GM23338 (cell line): ENCODE measurements at regions not wholly inside any gene's neighbourhood (a gene's known extent, or its start where the extent isn't known, plus 50 kb on each side); places are given as distances from the start of the nearest gene placed in this dataset.

Experiments used
- CREB1 ChIP-seq: fragments of 250-450 bp; sonication (Bioruptor Pico); IDR thresholded peaks from 2 replicates; pipeline ENCODE4 v1.5.0; 2020; ENCODE audit warnings: low read depth, mild to moderate bottlenecking, moderate library complexity
- ETS1 ChIP-seq: IDR thresholded peaks from 2 replicates; pipeline ENCODE4 v1.6.1; 2016; ENCODE audit warnings: antibody characterized with exemption
- EZH2 ChIP-seq: fragments of 200-600 bp; sonication (generic); IDR thresholded peaks from one replicate; pipeline ENCODE4 v1.8.0; 2017; ENCODE audit warnings: antibody characterized with exemption, mild to moderate bottlenecking, low read depth; ENCODE audit not compliant: unreplicated experiment
- EZH2phosphoT487 ChIP-seq: fragments of 200-600 bp; sonication (generic); IDR thresholded peaks from one replicate; pipeline ENCODE4 v1.8.1; 2018; ENCODE audit warnings: antibody characterized with exemption; ENCODE audit not compliant: unreplicated experiment
- JUNB ChIP-seq: IDR thresholded peaks from one replicate; pipeline ENCODE4 v1.6.1; 2016; ENCODE audit warnings: antibody characterized with exemption; ENCODE audit not compliant: unreplicated experiment
- NANOG ChIP-seq: IDR thresholded peaks from 2 replicates; pipeline ENCODE4 v1.6.1; 2016; ENCODE audit warnings: antibody characterized with exemption, borderline replicate concordance
- POLR2AphosphoS5 ChIP-seq: IDR thresholded peaks from 2 replicates; pipeline ENCODE4 v1.6.1; 2016; ENCODE audit warnings: antibody characterized with exemption, low read depth
- STAT1 ChIP-seq: IDR thresholded peaks from one replicate; pipeline ENCODE4 v1.6.1; 2016; ENCODE audit warnings: antibody characterized with exemption; ENCODE audit not compliant: unreplicated experiment
- ZNF114 ChIP-seq: fragments of 250-450 bp; sonication (Bioruptor Pico); IDR thresholded peaks from 2 replicates; pipeline ENCODE4 v1.5.0; 2020; ENCODE audit warnings: mild to moderate bottlenecking, moderate library complexity
- ZNF331 ChIP-seq: fragments of 250-450 bp; sonication (Bioruptor Pico); IDR thresholded peaks from 2 replicates; pipeline ENCODE4 v1.5.0; 2020; ENCODE audit warnings: low read depth, mild to moderate bottlenecking, moderate library complexity
- TF ChIP-seq, protein P1 (sequence below), 2 experiments: fragments of 200-600 bp in 1 of 2; sonication (generic) in 1 of 2; conservative IDR thresholded peaks; 2 replicates each; pipeline versions ENCODE4 v1.5.1 to v1.6.1; 2016 to 2017; ENCODE audit warnings: antibody characterized with exemption in 2 of 2, low read depth in 2 of 2, mild to moderate bottlenecking in 2 of 2, moderate library complexity in 1 of 2
- TF ChIP-seq, protein P2 (sequence below): IDR thresholded peaks from one replicate; pipeline ENCODE4 v1.6.1; 2018; ENCODE audit warnings: antibody characterized with exemption; ENCODE audit not compliant: unreplicated experiment
- TF ChIP-seq, protein P3 (sequence below): fragments of 250-450 bp; sonication (Bioruptor Pico); IDR thresholded peaks from 2 replicates; pipeline ENCODE4 v1.5.0; 2020; ENCODE audit warnings: mild to moderate bottlenecking, moderate library complexity

- TF ChIP-seq EZH2 = no peak
- TF ChIP-seq, protein P1, sequence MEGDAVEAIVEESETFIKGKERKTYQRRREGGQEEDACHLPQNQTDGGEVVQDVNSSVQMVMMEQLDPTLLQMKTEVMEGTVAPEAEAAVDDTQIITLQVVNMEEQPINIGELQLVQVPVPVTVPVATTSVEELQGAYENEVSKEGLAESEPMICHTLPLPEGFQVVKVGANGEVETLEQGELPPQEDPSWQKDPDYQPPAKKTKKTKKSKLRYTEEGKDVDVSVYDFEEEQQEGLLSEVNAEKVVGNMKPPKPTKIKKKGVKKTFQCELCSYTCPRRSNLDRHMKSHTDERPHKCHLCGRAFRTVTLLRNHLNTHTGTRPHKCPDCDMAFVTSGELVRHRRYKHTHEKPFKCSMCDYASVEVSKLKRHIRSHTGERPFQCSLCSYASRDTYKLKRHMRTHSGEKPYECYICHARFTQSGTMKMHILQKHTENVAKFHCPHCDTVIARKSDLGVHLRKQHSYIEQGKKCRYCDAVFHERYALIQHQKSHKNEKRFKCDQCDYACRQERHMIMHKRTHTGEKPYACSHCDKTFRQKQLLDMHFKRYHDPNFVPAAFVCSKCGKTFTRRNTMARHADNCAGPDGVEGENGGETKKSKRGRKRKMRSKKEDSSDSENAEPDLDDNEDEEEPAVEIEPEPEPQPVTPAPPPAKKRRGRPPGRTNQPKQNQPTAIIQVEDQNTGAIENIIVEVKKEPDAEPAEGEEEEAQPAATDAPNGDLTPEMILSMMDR (conservative IDR thresholded peaks at IDR 0.05; ENCODE audit: low read depth in 2 of 2) = no peak
- no peak for TF ChIP-seq POLR2AphosphoS5
- TF ChIP-seq EZH2phosphoT487 = no peak
- TF ChIP-seq, protein P2, sequence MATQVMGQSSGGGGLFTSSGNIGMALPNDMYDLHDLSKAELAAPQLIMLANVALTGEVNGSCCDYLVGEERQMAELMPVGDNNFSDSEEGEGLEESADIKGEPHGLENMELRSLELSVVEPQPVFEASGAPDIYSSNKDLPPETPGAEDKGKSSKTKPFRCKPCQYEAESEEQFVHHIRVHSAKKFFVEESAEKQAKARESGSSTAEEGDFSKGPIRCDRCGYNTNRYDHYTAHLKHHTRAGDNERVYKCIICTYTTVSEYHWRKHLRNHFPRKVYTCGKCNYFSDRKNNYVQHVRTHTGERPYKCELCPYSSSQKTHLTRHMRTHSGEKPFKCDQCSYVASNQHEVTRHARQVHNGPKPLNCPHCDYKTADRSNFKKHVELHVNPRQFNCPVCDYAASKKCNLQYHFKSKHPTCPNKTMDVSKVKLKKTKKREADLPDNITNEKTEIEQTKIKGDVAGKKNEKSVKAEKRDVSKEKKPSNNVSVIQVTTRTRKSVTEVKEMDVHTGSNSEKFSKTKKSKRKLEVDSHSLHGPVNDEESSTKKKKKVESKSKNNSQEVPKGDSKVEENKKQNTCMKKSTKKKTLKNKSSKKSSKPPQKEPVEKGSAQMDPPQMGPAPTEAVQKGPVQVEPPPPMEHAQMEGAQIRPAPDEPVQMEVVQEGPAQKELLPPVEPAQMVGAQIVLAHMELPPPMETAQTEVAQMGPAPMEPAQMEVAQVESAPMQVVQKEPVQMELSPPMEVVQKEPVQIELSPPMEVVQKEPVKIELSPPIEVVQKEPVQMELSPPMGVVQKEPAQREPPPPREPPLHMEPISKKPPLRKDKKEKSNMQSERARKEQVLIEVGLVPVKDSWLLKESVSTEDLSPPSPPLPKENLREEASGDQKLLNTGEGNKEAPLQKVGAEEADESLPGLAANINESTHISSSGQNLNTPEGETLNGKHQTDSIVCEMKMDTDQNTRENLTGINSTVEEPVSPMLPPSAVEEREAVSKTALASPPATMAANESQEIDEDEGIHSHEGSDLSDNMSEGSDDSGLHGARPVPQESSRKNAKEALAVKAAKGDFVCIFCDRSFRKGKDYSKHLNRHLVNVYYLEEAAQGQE = no peak
- no peak for TF ChIP-seq NANOG
- no peak for TF ChIP-seq JUNB
- TF ChIP-seq ETS1 = no peak
- no peak for TF ChIP-seq CREB1
- no peak for TF ChIP-seq ZNF114 (CRISPR knock-in tag)
- TF ChIP-seq ZNF331 (CRISPR knock-in tag) = no peak
- TF ChIP-seq, protein P3, sequence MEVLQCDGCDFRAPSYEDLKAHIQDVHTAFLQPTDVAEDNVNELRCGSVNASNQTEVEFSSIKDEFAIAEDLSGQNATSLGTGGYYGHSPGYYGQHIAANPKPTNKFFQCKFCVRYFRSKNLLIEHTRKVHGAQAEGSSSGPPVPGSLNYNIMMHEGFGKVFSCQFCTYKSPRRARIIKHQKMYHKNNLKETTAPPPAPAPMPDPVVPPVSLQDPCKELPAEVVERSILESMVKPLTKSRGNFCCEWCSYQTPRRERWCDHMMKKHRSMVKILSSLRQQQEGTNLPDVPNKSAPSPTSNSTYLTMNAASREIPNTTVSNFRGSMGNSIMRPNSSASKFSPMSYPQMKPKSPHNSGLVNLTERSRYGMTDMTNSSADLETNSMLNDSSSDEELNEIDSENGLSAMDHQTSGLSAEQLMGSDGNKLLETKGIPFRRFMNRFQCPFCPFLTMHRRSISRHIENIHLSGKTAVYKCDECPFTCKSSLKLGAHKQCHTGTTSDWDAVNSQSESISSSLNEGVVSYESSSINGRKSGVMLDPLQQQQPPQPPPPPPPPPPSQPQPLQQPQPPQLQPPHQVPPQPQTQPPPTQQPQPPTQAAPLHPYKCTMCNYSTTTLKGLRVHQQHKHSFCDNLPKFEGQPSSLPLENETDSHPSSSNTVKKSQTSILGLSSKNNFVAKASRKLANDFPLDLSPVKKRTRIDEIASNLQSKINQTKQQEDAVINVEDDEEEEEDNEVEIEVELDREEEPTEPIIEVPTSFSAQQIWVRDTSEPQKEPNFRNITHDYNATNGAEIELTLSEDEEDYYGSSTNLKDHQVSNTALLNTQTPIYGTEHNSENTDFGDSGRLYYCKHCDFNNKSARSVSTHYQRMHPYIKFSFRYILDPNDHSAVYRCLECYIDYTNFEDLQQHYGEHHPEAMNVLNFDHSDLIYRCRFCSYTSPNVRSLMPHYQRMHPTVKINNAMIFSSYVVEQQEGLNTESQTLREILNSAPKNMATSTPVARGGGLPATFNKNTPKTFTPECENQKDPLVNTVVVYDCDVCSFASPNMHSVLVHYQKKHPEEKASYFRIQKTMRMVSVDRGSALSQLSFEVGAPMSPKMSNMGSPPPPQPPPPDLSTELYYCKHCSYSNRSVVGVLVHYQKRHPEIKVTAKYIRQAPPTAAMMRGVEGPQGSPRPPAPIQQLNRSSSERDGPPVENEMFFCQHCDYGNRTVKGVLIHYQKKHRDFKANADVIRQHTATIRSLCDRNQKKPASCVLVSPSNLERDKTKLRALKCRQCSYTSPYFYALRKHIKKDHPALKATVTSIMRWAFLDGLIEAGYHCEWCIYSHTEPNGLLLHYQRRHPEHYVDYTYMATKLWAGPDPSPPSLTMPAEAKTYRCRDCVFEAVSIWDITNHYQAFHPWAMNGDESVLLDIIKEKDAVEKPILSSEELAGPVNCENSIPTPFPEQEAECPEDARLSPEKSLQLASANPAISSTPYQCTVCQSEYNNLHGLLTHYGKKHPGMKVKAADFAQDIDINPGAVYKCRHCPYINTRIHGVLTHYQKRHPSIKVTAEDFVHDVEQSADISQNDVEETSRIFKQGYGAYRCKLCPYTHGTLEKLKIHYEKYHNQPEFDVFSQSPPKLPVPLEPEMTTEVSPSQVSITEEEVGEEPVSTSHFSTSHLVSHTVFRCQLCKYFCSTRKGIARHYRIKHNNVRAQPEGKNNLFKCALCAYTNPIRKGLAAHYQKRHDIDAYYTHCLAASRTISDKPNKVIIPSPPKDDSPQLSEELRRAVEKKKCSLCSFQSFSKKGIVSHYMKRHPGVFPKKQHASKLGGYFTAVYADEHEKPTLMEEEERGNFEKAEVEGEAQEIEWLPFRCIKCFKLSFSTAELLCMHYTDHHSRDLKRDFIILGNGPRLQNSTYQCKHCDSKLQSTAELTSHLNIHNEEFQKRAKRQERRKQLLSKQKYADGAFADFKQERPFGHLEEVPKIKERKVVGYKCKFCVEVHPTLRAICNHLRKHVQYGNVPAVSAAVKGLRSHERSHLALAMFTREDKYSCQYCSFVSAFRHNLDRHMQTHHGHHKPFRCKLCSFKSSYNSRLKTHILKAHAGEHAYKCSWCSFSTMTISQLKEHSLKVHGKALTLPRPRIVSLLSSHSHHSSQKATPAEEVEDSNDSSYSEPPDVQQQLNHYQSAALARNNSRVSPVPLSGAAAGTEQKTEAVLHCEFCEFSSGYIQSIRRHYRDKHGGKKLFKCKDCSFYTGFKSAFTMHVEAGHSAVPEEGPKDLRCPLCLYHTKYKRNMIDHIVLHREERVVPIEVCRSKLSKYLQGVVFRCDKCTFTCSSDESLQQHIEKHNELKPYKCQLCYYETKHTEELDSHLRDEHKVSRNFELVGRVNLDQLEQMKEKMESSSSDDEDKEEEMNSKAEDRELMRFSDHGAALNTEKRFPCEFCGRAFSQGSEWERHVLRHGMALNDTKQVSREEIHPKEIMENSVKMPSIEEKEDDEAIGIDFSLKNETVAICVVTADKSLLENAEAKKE = no peak
- TF ChIP-seq STAT1 = no peak
These were observed 105.2 kb upstream of the BMP2 start for GRCh38 chr20:6662309-6662708.
